GM23338 (cell line): ENCODE measurements at regions not wholly inside any gene's neighbourhood (a gene's known extent, or its start where the extent isn't known, plus 50 kb on each side); places are given as distances from the start of the nearest gene placed in this dataset.
"Not testable (repeated sequence)": the region's sequence is repeated elsewhere in the genome, so short reads cannot be mapped to it uniquely, and the experiment has no call there.

ENCODE experiments used
- ATAC-seq: fragments of 200-7000 bp; cut with Tn5 transposase; 3 replicates; pipeline ENCODE4 v1.9.1; 2020
- DNase-seq: peaks from one replicate; pipeline ENCODE4 v3.0.0-alpha.2; 2015; ENCODE audit warnings: low spot score
- H2AFZ ChIP-seq: fragments of 200-600 bp; sonication (generic); 2 replicates; pipeline ENCODE4 v1.8.0; 2016; ENCODE audit warnings: antibody characterized with exemption, mild to moderate bottlenecking, moderate library complexity
- H3F3A ChIP-seq: fragments of 200-600 bp; sonication (generic); replicated peaks from 2 replicates; pipeline ENCODE4 v1.8.0; 2017; ENCODE audit warnings: antibody characterized with exemption, mixed run types, low read depth
- H3K27ac ChIP-seq: fragments of 200-600 bp; sonication (generic); 2 replicates; pipeline ENCODE4 v1.6.1; 2016; ENCODE audit warnings: low read depth
- H3K27me3 ChIP-seq: fragments of 200-600 bp; sonication (generic); 2 replicates; pipeline ENCODE4 v1.8.0; 2016; ENCODE audit warnings: mild to moderate bottlenecking, mixed run types, moderate library complexity; ENCODE audit not compliant: insufficient read depth
- H3K36me3 ChIP-seq: fragments of 200-600 bp; sonication (generic); 2 replicates; pipeline ENCODE4 v1.8.0; 2016; ENCODE audit warnings: mild to moderate bottlenecking; ENCODE audit not compliant: insufficient read depth
- H3K4me1 ChIP-seq: fragments of 200-600 bp; sonication (generic); 2 replicates; pipeline ENCODE4 v1.8.0; 2016; ENCODE audit warnings: mild to moderate bottlenecking, moderate library complexity; ENCODE audit not compliant: insufficient read depth
- H3K4me2 ChIP-seq: fragments of 200-600 bp; sonication (generic); 2 replicates; pipeline ENCODE4 v1.7.1; 2017; ENCODE audit warnings: mixed run types
- H3K4me3 ChIP-seq: fragments of 200-600 bp; sonication (generic); 2 replicates; pipeline ENCODE4 v1.6.1; 2016; ENCODE audit warnings: mixed run types
- H3K79me2 ChIP-seq: fragments of 200-600 bp; sonication (generic); replicated peaks from 2 replicates; pipeline ENCODE4 v1.8.0; 2017; ENCODE audit warnings: mild to moderate bottlenecking; ENCODE audit not compliant: insufficient read depth
- H3K9me2 ChIP-seq: fragments of 200-600 bp; sonication (generic); 2 replicates; pipeline ENCODE4 v1.8.0; 2017; ENCODE audit not compliant: insufficient read depth
- H4K20me1 ChIP-seq: fragments of 200-600 bp; sonication (generic); replicated peaks from 2 replicates; pipeline ENCODE4 v1.8.0; 2017; ENCODE audit warnings: mild to moderate bottlenecking; ENCODE audit not compliant: insufficient read depth
- H3K27ac Mint-ChIP-seq: 2 replicates; pipeline ENCODE4 v1.8.0; 2020; ENCODE audit warnings: inconsistent platforms, mild to moderate bottlenecking, moderate library complexity, mixed read lengths
- H3K27me3 Mint-ChIP-seq: 3 replicates; pipeline ENCODE4 v1.8.0; 2022; ENCODE audit warnings: low read depth, mild to moderate bottlenecking, moderate library complexity, mixed read lengths, inconsistent platforms; ENCODE audit not compliant: insufficient read depth, poor library complexity
- H3K36me3 Mint-ChIP-seq: 3 replicates; pipeline ENCODE4 v1.8.0; 2021; ENCODE audit warnings: low read depth, mild to moderate bottlenecking, inconsistent platforms, moderate library complexity, mixed read lengths
- H3K4me1 Mint-ChIP-seq: 3 replicates; pipeline ENCODE4 v1.8.0; 2020; ENCODE audit warnings: mild to moderate bottlenecking, inconsistent platforms, mixed read lengths
- H3K4me3 Mint-ChIP-seq: 3 replicates; pipeline ENCODE4 v1.8.0; 2021; ENCODE audit warnings: moderate library complexity, mild to moderate bottlenecking, inconsistent platforms, mixed read lengths
- H3K9me3 Mint-ChIP-seq: 3 replicates; pipeline ENCODE4 v1.8.0; 2020; ENCODE audit warnings: moderate library complexity, mild to moderate bottlenecking, inconsistent platforms, mixed read lengths
- CREB1 ChIP-seq: fragments of 250-450 bp; sonication (Bioruptor Pico); IDR thresholded peaks from 2 replicates; pipeline ENCODE4 v1.5.0; 2020; ENCODE audit warnings: low read depth, mild to moderate bottlenecking, moderate library complexity
- EZH2 ChIP-seq: fragments of 200-600 bp; sonication (generic); IDR thresholded peaks from one replicate; pipeline ENCODE4 v1.8.0; 2017; ENCODE audit warnings: antibody characterized with exemption, mild to moderate bottlenecking, low read depth; ENCODE audit not compliant: unreplicated experiment
- EZH2phosphoT487 ChIP-seq: fragments of 200-600 bp; sonication (generic); IDR thresholded peaks from one replicate; pipeline ENCODE4 v1.8.1; 2018; ENCODE audit warnings: antibody characterized with exemption; ENCODE audit not compliant: unreplicated experiment
- JUNB ChIP-seq: IDR thresholded peaks from one replicate; pipeline ENCODE4 v1.6.1; 2016; ENCODE audit warnings: antibody characterized with exemption; ENCODE audit not compliant: unreplicated experiment
- NANOG ChIP-seq: IDR thresholded peaks from 2 replicates; pipeline ENCODE4 v1.6.1; 2016; ENCODE audit warnings: antibody characterized with exemption, borderline replicate concordance
- POLR2AphosphoS5 ChIP-seq: IDR thresholded peaks from 2 replicates; pipeline ENCODE4 v1.6.1; 2016; ENCODE audit warnings: antibody characterized with exemption, low read depth
- STAT1 ChIP-seq: IDR thresholded peaks from one replicate; pipeline ENCODE4 v1.6.1; 2016; ENCODE audit warnings: antibody characterized with exemption; ENCODE audit not compliant: unreplicated experiment
- ZNF331 ChIP-seq: fragments of 250-450 bp; sonication (Bioruptor Pico); IDR thresholded peaks from 2 replicates; pipeline ENCODE4 v1.5.0; 2020; ENCODE audit warnings: low read depth, mild to moderate bottlenecking, moderate library complexity
- TF ChIP-seq, protein P1 (sequence below): IDR thresholded peaks from 2 replicates; pipeline ENCODE4 v1.6.1; 2016; ENCODE audit warnings: antibody characterized with exemption
- TF ChIP-seq, protein P2 (sequence below): fragments of 250-450 bp; sonication (Bioruptor Pico); IDR thresholded peaks from 2 replicates; pipeline ENCODE4 v1.5.0; 2020; ENCODE audit warnings: mild to moderate bottlenecking, moderate library complexity

GRCh38 chr12:131600160-131600532, 110.7 kb upstream of the SFSWAP start:
- no peaks in the 10 kb centered on the region for H3K4me1 ChIP-seq
- TF ChIP-seq JUNB, result no peak
- no peak for TF ChIP-seq EZH2phosphoT487
- TF ChIP-seq, protein P1, sequence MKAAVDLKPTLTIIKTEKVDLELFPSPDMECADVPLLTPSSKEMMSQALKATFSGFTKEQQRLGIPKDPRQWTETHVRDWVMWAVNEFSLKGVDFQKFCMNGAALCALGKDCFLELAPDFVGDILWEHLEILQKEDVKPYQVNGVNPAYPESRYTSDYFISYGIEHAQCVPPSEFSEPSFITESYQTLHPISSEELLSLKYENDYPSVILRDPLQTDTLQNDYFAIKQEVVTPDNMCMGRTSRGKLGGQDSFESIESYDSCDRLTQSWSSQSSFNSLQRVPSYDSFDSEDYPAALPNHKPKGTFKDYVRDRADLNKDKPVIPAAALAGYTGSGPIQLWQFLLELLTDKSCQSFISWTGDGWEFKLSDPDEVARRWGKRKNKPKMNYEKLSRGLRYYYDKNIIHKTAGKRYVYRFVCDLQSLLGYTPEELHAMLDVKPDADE, result no peak
- no peak for TF ChIP-seq CREB1
- TF ChIP-seq STAT1, result no peak
- no peak for TF ChIP-seq POLR2AphosphoS5
- no peak for TF ChIP-seq ZNF331 (CRISPR knock-in tag)
- H3K27ac ChIP-seq, result no peak overlapping the region
- no peaks in the 10 kb centered on the region for H4K20me1 ChIP-seq
- H3K4me3 ChIP-seq, result no peak overlapping the region
- H3K36me3 ChIP-seq, result no peaks in the 10 kb centered on the region
- no peak for ATAC-seq
- no peaks in the 10 kb centered on the region for H3K79me2 ChIP-seq
- DNase-seq, result no peak
- Mint-ChIP-seq H3K4me3 (no peak overlapping the region), H3K27ac (no peak overlapping the region), H3K4me1 (peaks cover 10% of the 10 kb centered on the region; the same call in 2 of the 3 replicates), H3K27me3 (peaks cover 3% of the 10 kb centered on the region), H3K9me3 (no peaks in the 10 kb centered on the region), H3K36me3 (no peaks in the 10 kb centered on the region)
- no peaks in the 10 kb centered on the region for H3K9me2 ChIP-seq
- no peak overlapping the region for H3K4me2 ChIP-seq
- no peak overlapping the region for H2AFZ ChIP-seq
- H3K27me3 ChIP-seq, result no peaks in the 10 kb centered on the region
- H3F3A ChIP-seq, result no peaks in the 10 kb centered on the region

DNA sequence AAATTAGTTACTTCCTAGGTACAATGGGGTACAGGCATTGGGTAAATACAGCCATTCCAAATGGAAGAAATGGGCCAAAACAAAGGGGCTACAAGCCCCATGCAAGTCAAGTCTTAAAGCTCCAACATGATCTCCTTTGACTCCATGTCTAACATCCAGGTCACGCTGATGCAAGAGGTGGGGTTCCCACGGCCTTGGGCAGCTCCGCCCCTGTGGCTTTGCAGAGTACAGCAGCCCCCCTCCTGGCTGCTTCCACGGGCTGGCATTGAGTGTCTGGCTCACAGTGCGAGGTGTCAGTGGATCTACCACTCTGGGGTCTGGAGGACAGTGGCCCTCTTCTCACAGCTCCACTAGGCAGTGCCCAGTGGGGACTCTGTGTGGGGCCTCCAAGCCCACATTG, 109.4 kb upstream of the SFSWAP start:
- not testable (repeated sequence) for H3F3A ChIP-seq, H3K27ac Mint-ChIP-seq

GRCh38 chr12:131603106-131603938, 107.6 kb upstream of the SFSWAP start:
- no peak overlapping the region for H3K27ac ChIP-seq
- H3K79me2 ChIP-seq, result no peaks in the 10 kb centered on the region
- H3K4me3 ChIP-seq, result no peak overlapping the region
- H3K4me1 ChIP-seq, result no peaks in the 10 kb centered on the region
- H3K36me3 Mint-ChIP-seq, result no peaks in the 10 kb centered on the region
- H3K27me3 Mint-ChIP-seq, result peaks cover 3% of the 10 kb centered on the region
- H3K4me1 Mint-ChIP-seq, result peaks cover 10% of the 10 kb centered on the region; the same call in 2 of the 3 replicates
- no peak overlapping the region for H3K4me2 ChIP-seq
- H3K27me3 ChIP-seq, result no peaks in the 10 kb centered on the region
- ATAC-seq (no peak), DNase-seq (no peak)
- H3K36me3 ChIP-seq, result no peaks in the 10 kb centered on the region
- H3K27ac Mint-ChIP-seq, result no peak overlapping the region
- H4K20me1 ChIP-seq, result no peaks in the 10 kb centered on the region
- H2AFZ ChIP-seq, result no peak overlapping the region
- H3K9me2 ChIP-seq, result no peaks in the 10 kb centered on the region
- no peaks in the 10 kb centered on the region for H3F3A ChIP-seq
- no peaks in the 10 kb centered on the region for H3K9me3 Mint-ChIP-seq
- H3K4me3 Mint-ChIP-seq, result no peak overlapping the region
- TF ChIP-seq CREB1 (no peak), NANOG (no peak), EZH2 (no peak), ZNF331 (CRISPR knock-in tag) (no peak), STAT1 (no peak)
- TF ChIP-seq, protein P2, sequence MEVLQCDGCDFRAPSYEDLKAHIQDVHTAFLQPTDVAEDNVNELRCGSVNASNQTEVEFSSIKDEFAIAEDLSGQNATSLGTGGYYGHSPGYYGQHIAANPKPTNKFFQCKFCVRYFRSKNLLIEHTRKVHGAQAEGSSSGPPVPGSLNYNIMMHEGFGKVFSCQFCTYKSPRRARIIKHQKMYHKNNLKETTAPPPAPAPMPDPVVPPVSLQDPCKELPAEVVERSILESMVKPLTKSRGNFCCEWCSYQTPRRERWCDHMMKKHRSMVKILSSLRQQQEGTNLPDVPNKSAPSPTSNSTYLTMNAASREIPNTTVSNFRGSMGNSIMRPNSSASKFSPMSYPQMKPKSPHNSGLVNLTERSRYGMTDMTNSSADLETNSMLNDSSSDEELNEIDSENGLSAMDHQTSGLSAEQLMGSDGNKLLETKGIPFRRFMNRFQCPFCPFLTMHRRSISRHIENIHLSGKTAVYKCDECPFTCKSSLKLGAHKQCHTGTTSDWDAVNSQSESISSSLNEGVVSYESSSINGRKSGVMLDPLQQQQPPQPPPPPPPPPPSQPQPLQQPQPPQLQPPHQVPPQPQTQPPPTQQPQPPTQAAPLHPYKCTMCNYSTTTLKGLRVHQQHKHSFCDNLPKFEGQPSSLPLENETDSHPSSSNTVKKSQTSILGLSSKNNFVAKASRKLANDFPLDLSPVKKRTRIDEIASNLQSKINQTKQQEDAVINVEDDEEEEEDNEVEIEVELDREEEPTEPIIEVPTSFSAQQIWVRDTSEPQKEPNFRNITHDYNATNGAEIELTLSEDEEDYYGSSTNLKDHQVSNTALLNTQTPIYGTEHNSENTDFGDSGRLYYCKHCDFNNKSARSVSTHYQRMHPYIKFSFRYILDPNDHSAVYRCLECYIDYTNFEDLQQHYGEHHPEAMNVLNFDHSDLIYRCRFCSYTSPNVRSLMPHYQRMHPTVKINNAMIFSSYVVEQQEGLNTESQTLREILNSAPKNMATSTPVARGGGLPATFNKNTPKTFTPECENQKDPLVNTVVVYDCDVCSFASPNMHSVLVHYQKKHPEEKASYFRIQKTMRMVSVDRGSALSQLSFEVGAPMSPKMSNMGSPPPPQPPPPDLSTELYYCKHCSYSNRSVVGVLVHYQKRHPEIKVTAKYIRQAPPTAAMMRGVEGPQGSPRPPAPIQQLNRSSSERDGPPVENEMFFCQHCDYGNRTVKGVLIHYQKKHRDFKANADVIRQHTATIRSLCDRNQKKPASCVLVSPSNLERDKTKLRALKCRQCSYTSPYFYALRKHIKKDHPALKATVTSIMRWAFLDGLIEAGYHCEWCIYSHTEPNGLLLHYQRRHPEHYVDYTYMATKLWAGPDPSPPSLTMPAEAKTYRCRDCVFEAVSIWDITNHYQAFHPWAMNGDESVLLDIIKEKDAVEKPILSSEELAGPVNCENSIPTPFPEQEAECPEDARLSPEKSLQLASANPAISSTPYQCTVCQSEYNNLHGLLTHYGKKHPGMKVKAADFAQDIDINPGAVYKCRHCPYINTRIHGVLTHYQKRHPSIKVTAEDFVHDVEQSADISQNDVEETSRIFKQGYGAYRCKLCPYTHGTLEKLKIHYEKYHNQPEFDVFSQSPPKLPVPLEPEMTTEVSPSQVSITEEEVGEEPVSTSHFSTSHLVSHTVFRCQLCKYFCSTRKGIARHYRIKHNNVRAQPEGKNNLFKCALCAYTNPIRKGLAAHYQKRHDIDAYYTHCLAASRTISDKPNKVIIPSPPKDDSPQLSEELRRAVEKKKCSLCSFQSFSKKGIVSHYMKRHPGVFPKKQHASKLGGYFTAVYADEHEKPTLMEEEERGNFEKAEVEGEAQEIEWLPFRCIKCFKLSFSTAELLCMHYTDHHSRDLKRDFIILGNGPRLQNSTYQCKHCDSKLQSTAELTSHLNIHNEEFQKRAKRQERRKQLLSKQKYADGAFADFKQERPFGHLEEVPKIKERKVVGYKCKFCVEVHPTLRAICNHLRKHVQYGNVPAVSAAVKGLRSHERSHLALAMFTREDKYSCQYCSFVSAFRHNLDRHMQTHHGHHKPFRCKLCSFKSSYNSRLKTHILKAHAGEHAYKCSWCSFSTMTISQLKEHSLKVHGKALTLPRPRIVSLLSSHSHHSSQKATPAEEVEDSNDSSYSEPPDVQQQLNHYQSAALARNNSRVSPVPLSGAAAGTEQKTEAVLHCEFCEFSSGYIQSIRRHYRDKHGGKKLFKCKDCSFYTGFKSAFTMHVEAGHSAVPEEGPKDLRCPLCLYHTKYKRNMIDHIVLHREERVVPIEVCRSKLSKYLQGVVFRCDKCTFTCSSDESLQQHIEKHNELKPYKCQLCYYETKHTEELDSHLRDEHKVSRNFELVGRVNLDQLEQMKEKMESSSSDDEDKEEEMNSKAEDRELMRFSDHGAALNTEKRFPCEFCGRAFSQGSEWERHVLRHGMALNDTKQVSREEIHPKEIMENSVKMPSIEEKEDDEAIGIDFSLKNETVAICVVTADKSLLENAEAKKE (CRISPR knock-in tag), result no peak

More for the DNA sequence above, 109.4 kb upstream of the SFSWAP start:
- not testable (repeated sequence) for H3K4me3 ChIP-seq, H3K9me3 Mint-ChIP-seq, H3K9me2 ChIP-seq, H3K4me3 Mint-ChIP-seq, H4K20me1 ChIP-seq, H3K79me2 ChIP-seq, H3K36me3 ChIP-seq, ATAC-seq, H3K27me3 Mint-ChIP-seq, DNase-seq, H3K4me1 ChIP-seq, H3K27me3 ChIP-seq, H3K4me2 ChIP-seq, H3K36me3 Mint-ChIP-seq, H2AFZ ChIP-seq, H3K27ac ChIP-seq
- peaks cover 10% of the 10 kb centered on the region; the same call in 2 of the 3 replicates for H3K4me1 Mint-ChIP-seq
